Keratinocyte (primary cell): ENCODE measurements at regions not wholly inside any gene's neighbourhood (a gene's known extent, or its start where the extent isn't known, plus 50 kb on each side); places are given as distances from the start of the nearest gene placed in this dataset.
"Not testable (repeated sequence)": the region's sequence is repeated elsewhere in the genome, so short reads cannot be mapped to it uniquely, and the experiment has no call there.

Experiments used
- DNase-seq: peaks from one replicate; pipeline ENCODE4 v3.0.0-alpha.2; 2011; ENCODE audit warnings: low read depth, missing footprints, low spot score
- FAIRE-seq: peaks from 2 replicates; lab custom pipeline; 2011; peaks lifted over from hg19 to GRCh38; lab: Jason Lieb, UNC
- H2AFZ ChIP-seq: 2 replicates; pipeline ENCODE4 v1.6.0; 2012; ENCODE audit warnings: low read length, control low read depth, inconsistent platforms; ENCODE audit not compliant: control insufficient read depth
- H3K27ac ChIP-seq: 2 replicates; pipeline ENCODE4 v1.5.1; 2011; ENCODE audit warnings: low read length; ENCODE audit not compliant: control insufficient read depth, insufficient read depth
- H3K27me3 ChIP-seq: 3 replicates; pipeline ENCODE4 v1.6.0; 2011; ENCODE audit warnings: low read length; ENCODE audit not compliant: control insufficient read depth, insufficient read depth; ENCODE audit errors: extremely low read depth
- H3K36me3 ChIP-seq, 2 experiments: 2 replicates in 1 of 2; 3 replicates in 1 of 2; pipeline ENCODE4 v1.5.1; 2011; ENCODE audit warnings: low read length in 2 of 2, mild to moderate bottlenecking in 1 of 2; ENCODE audit not compliant: control insufficient read depth in 2 of 2, insufficient read depth in 2 of 2; ENCODE audit errors: extremely low read depth in 1 of 2
- H3K4me1 ChIP-seq: 3 replicates; pipeline ENCODE4 v1.5.1; 2011; ENCODE audit warnings: low read length; ENCODE audit not compliant: control insufficient read depth, insufficient read depth; ENCODE audit errors: extremely low read depth
- H3K4me2 ChIP-seq: 3 replicates; pipeline ENCODE4 v1.6.0; 2011; ENCODE audit warnings: low read depth, low read length; ENCODE audit not compliant: control insufficient read depth, insufficient read depth; ENCODE audit errors: extremely low read depth
- H3K4me3 ChIP-seq, 3 experiments: fragments of 200-600 bp in 1 of 3; sonication (generic) in 1 of 3; 2 replicates in 2 of 3; 3 replicates in 1 of 3; pipeline ENCODE4 v1.5.1; 2011 to 2016; ENCODE audit warnings: low read length in 3 of 3, mild to moderate bottlenecking in 3 of 3, control low read depth in 2 of 3, inconsistent platforms in 1 of 3, low read depth in 1 of 3, mixed read lengths in 1 of 3, mixed run types in 1 of 3, moderate library complexity in 1 of 3; ENCODE audit not compliant: control insufficient read depth in 2 of 3, insufficient read depth in 2 of 3; ENCODE audit errors: extremely low read depth in 1 of 3
- H3K79me2 ChIP-seq: 2 replicates; pipeline ENCODE4 v1.6.0; 2012; ENCODE audit warnings: low read length; ENCODE audit not compliant: control insufficient read depth, insufficient read depth
- H3K9ac ChIP-seq: 3 replicates; pipeline ENCODE4 v1.6.0; 2011; ENCODE audit warnings: low read length; ENCODE audit not compliant: control insufficient read depth, insufficient read depth; ENCODE audit errors: extremely low read depth
- H3K9me1 ChIP-seq: 3 replicates; pipeline ENCODE4 v1.6.0; 2011; ENCODE audit warnings: low read length; ENCODE audit not compliant: control insufficient read depth, insufficient read depth; ENCODE audit errors: extremely low read depth
- H3K9me3 ChIP-seq: 2 replicates; pipeline ENCODE4 v1.5.1; 2012; ENCODE audit warnings: low read depth, low read length; ENCODE audit not compliant: control insufficient read depth
- H4K20me1 ChIP-seq: 3 replicates; pipeline ENCODE4 v1.6.0; 2011; ENCODE audit warnings: low read length; ENCODE audit not compliant: control insufficient read depth, insufficient read depth; ENCODE audit errors: extremely low read depth
- CTCF ChIP-seq, 3 experiments: IDR thresholded peaks in 1 of 3; conservative IDR thresholded peaks in 1 of 3; optimal IDR thresholded peaks in 1 of 3; 2 replicates in 2 of 3; 3 replicates in 1 of 3; pipeline versions ENCODE3 to v1.5.1; 2011; ENCODE audit warnings: low read length in 3 of 3, mild to moderate bottlenecking in 3 of 3, moderate library complexity in 2 of 3, control low read depth in 1 of 3, inconsistent platforms in 1 of 3; ENCODE audit not compliant: insufficient read depth in 2 of 3; ENCODE audit errors: extremely low read depth in 1 of 3
- EZH2 ChIP-seq: IDR thresholded peaks from one replicate; pipeline ENCODE4 v1.6.1; 2012; ENCODE audit warnings: inconsistent platforms, mild to moderate bottlenecking, low read length, moderate library complexity
- dilution Hi-C: fragments of 300-500 bp; cut with MboI; formaldehyde crosslinking; loops from one replicate; pipeline ENCODE4 v1.7.0; 2020; ENCODE audit warnings: low sequenced_read_pairs; ENCODE audit not compliant: extremely low pct_ligation_motif_present

GRCh38 chr6:169086020-169086419 is 167.6 kb downstream of the THBS2 start:
- Histone ChIP-seq H3K27me3 (no peaks in the 10 kb centered on the region), H3K4me3 (no peak overlapping the region), H2AFZ (no peak overlapping the region), H3K27ac (no peak overlapping the region), H3K79me2 (no peaks in the 10 kb centered on the region), H3K9me3 (peaks cover 2% of the 10 kb centered on the region), H4K20me1 (no peaks in the 10 kb centered on the region), H3K9ac (no peak overlapping the region), H3K36me3 (no peaks in the 10 kb centered on the region), H3K4me1 (peaks cover 3% of the 10 kb centered on the region), H3K4me2 (no peak overlapping the region), H3K9me1 (no peaks in the 10 kb centered on the region)
- dilution Hi-C loops: no loop called here
- TF ChIP-seq EZH2 (no peak), CTCF (optimal IDR thresholded peaks at IDR 0.05 in 1 of 3, IDR thresholded peaks at IDR 0.05 in 1 of 3, conservative IDR thresholded peaks at IDR 0.05 in 1 of 3; ENCODE audit: extremely low read depth in 1 of 3, insufficient read depth in 2 of 3, low read length in 3 of 3) (no peak)
- DNase-seq (peak; percentile 13), FAIRE-seq (no peak)

- no peak overlapping the region for H3K4me3 ChIP-seq
- FAIRE-seq (no peak), DNase-seq (no peak)
- no peaks in the 10 kb centered on the region for H3K9me1 ChIP-seq
- no peak overlapping the region for H3K27ac ChIP-seq
- no peaks in the 10 kb centered on the region for H3K79me2 ChIP-seq
- no peak overlapping the region for H2AFZ ChIP-seq
- no peaks in the 10 kb centered on the region for H3K9me3 ChIP-seq
- no peaks in the 10 kb centered on the region for H4K20me1 ChIP-seq
- no peak overlapping the region for H3K9ac ChIP-seq
- dilution Hi-C loops: no loop called here
- H3K4me1 ChIP-seq: peaks cover 3% of the 10 kb centered on the region
- no peak for TF ChIP-seq CTCF (optimal IDR thresholded peaks at IDR 0.05 in 1 of 3, IDR thresholded peaks at IDR 0.05 in 1 of 3, conservative IDR thresholded peaks at IDR 0.05 in 1 of 3; ENCODE audit: extremely low read depth in 1 of 3, insufficient read depth in 2 of 3, low read length in 3 of 3)
- no peak for TF ChIP-seq EZH2
- H3K27me3 ChIP-seq: no peaks in the 10 kb centered on the region
- H3K36me3 ChIP-seq: no peaks in the 10 kb centered on the region
- no peak overlapping the region for H3K4me2 ChIP-seq
Measured at GRCh38 chr6:169085466-169085865, 168.2 kb downstream of the THBS2 start.

GRCh38 chr6:169084557-169084956 is 169.1 kb downstream of the THBS2 start:
- FAIRE-seq, H4K20me1 ChIP-seq, H3K79me2 ChIP-seq, dilution Hi-C loops, H3K4me3 ChIP-seq, H2AFZ ChIP-seq, H3K27me3 ChIP-seq, H3K9ac ChIP-seq, H3K9me3 ChIP-seq, H3K36me3 ChIP-seq, H3K4me2 ChIP-seq, H3K4me1 ChIP-seq, DNase-seq, H3K9me1 ChIP-seq, H3K27ac ChIP-seq: not testable (repeated sequence)
